ENCODE measurements at regions not wholly inside any gene's neighbourhood (a gene's known extent, or its start where the extent isn't known, plus 50 kb on each side); places are given as distances from the start of the nearest gene placed in this dataset.

- H3K36me3 ChIP-seq = no peaks in the 10 kb centered on the region
- no peak for DNase-seq (ENCODE audit: low spot score in 2 of 2)
- H3K4me3 ChIP-seq = no peak overlapping the region
- H3K9me3 ChIP-seq = no peaks in the 10 kb centered on the region
- WGBS = 80% methylated on average over 2 of the region's 2 CpGs
- no peaks in the 10 kb centered on the region for H3K27me3 ChIP-seq
- TF ChIP-seq POLR2A (IDR thresholded peaks at IDR 0.05) (no peak), POLR2AphosphoS5 (IDR thresholded peaks at IDR 0.05) (no peak), EP300 (IDR thresholded peaks at IDR 0.05) (no peak)
- TF ChIP-seq, protein P1, sequence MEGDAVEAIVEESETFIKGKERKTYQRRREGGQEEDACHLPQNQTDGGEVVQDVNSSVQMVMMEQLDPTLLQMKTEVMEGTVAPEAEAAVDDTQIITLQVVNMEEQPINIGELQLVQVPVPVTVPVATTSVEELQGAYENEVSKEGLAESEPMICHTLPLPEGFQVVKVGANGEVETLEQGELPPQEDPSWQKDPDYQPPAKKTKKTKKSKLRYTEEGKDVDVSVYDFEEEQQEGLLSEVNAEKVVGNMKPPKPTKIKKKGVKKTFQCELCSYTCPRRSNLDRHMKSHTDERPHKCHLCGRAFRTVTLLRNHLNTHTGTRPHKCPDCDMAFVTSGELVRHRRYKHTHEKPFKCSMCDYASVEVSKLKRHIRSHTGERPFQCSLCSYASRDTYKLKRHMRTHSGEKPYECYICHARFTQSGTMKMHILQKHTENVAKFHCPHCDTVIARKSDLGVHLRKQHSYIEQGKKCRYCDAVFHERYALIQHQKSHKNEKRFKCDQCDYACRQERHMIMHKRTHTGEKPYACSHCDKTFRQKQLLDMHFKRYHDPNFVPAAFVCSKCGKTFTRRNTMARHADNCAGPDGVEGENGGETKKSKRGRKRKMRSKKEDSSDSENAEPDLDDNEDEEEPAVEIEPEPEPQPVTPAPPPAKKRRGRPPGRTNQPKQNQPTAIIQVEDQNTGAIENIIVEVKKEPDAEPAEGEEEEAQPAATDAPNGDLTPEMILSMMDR (IDR thresholded peaks at IDR 0.05) = no peak
- no peak overlapping the region for H3K27ac ChIP-seq
- H3K4me1 ChIP-seq = no peaks in the 10 kb centered on the region
Observed at GRCh38 chr4:30268370-30268769, 451.8 kb upstream of the PCDH7 start.

- H3K27ac ChIP-seq = no peak overlapping the region
- H3K36me3 ChIP-seq = no peaks in the 10 kb centered on the region
- H3K9me3 ChIP-seq = no peaks in the 10 kb centered on the region
- TF ChIP-seq EP300 (IDR thresholded peaks at IDR 0.05) (no peak), POLR2AphosphoS5 (IDR thresholded peaks at IDR 0.05) (no peak), POLR2A (IDR thresholded peaks at IDR 0.05) (no peak)
- TF ChIP-seq, protein P1 (IDR thresholded peaks at IDR 0.05) = no peak
- H3K4me3 ChIP-seq = no peak overlapping the region
- no peaks in the 10 kb centered on the region for H3K4me1 ChIP-seq
- H3K27me3 ChIP-seq = no peaks in the 10 kb centered on the region
- DNase-seq (ENCODE audit: low spot score in 2 of 2) = no peak
- WGBS = 45% methylated on average over 6 of the region's 6 CpGs
Observed at GRCh38 chr4:30269850-30270249, 450.3 kb upstream of the PCDH7 start.

DNA sequence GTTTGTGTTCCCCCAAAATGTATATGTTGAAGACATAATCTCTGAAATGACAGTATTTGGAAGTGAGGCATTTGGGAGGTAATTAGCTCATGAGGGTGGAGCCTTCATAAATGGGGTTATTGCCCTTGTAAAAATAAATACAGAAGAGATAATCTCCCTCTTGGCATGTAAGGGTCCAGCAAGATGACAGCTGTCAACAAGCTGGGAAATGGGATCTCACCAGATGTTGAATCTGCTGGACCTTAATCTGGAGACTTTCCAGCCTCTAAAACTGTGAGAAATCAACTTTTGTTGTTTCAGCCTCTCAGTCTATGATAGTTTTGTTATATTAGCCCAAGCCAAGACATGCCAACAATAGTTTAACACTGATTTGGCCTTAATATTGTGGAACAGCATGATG is 438.2 kb upstream of the PCDH7 start:
- no peak for DNase-seq (ENCODE audit: low spot score in 2 of 2)

DNA sequence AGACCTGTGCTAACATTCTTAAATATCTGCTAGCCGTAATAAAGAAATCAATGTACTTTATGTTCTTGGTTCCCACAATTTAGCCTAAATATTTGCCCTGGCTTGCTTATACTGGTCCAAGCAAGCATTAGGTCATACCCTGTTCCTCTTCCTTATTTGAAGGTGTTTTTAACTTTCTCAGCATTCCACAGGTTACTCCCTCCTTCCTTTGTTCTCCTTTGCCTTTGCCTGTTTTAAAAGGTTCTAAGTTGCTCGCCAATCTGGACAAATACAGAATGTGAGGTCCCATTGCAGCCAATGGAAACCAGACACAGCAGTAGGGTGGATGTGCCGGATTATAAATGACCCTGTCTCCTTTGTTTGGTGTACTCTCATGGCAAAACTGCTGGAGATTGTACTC is 436.8 kb upstream of the PCDH7 start:
- Histone ChIP-seq H3K27ac (no peak overlapping the region), H3K4me3 (no peak overlapping the region), H3K4me1 (no peaks in the 10 kb centered on the region), H3K9me3 (no peaks in the 10 kb centered on the region), H3K27me3 (no peaks in the 10 kb centered on the region), H3K36me3 (no peaks in the 10 kb centered on the region)
- WGBS = 83% methylated on average over 3 of the region's 3 CpGs
- DNase-seq (ENCODE audit: low spot score in 2 of 2) = no peak
- TF ChIP-seq POLR2A (IDR thresholded peaks at IDR 0.05) = no peak
- TF ChIP-seq, protein P1 (IDR thresholded peaks at IDR 0.05) = no peak
- TF ChIP-seq POLR2AphosphoS5 (IDR thresholded peaks at IDR 0.05) = no peak
- no peak for TF ChIP-seq EP300 (IDR thresholded peaks at IDR 0.05)

More for the DNA sequence above, 438.2 kb upstream of the PCDH7 start:
- Histone ChIP-seq H3K36me3 (no peaks in the 10 kb centered on the region), H3K9me3 (no peaks in the 10 kb centered on the region), H3K27me3 (no peaks in the 10 kb centered on the region), H3K4me1 (no peaks in the 10 kb centered on the region), H3K4me3 (no peak overlapping the region), H3K27ac (no peak overlapping the region)
- TF ChIP-seq, protein P1 (IDR thresholded peaks at IDR 0.05) = no peak
- TF ChIP-seq POLR2AphosphoS5 (IDR thresholded peaks at IDR 0.05) (no peak), POLR2A (IDR thresholded peaks at IDR 0.05) (no peak), EP300 (IDR thresholded peaks at IDR 0.05) (no peak)

- Histone ChIP-seq H3K27ac (no peak overlapping the region), H3K9me3 (no peaks in the 10 kb centered on the region), H3K36me3 (no peaks in the 10 kb centered on the region), H3K4me3 (no peak overlapping the region), H3K27me3 (no peaks in the 10 kb centered on the region), H3K4me1 (no peaks in the 10 kb centered on the region)
- no peak for DNase-seq (ENCODE audit: low spot score in 2 of 2)
- WGBS = 54% methylated on average over 3 of the region's 3 CpGs
- TF ChIP-seq POLR2A (IDR thresholded peaks at IDR 0.05) (no peak), EP300 (IDR thresholded peaks at IDR 0.05) (no peak), POLR2AphosphoS5 (IDR thresholded peaks at IDR 0.05) (no peak)
- TF ChIP-seq, protein P1 (IDR thresholded peaks at IDR 0.05) = no peak
Observed at GRCh38 chr4:30294295-30294694, 425.9 kb upstream of the PCDH7 start.

Measured in suprapubic skin (tissue), 4 donors.